ENCODE measurements at regions not wholly inside any gene's neighbourhood (a gene's known extent, or its start where the extent isn't known, plus 50 kb on each side); places are given as distances from the start of the nearest gene placed in this dataset.

- TF ChIP-seq POLR2A (IDR thresholded peaks at IDR 0.05; ENCODE audit: low read length): no peak
- no peak for TF ChIP-seq GATA1 (IDR thresholded peaks at IDR 0.05; ENCODE audit: low read depth, low read length)
Measured at GRCh38 chr14:98428483-98428994, 843.5 kb downstream of the BCL11B start.

Data from erythroblast (primary cell).